ENCODE measurements at regions not wholly inside any gene's neighbourhood (a gene's known extent, or its start where the extent isn't known, plus 50 kb on each side); places are given as distances from the start of the nearest gene placed in this dataset.

- TF ChIP-seq NFYB (CRISPR knock-in tag; IDR thresholded peaks at IDR 0.05) (no peak), NAIF1 (CRISPR knock-in tag; IDR thresholded peaks at IDR 0.05; ENCODE audit: borderline replicate concordance) (no peak)
Measured at GRCh38 chr11:45468267-45468856, 182.2 kb upstream of the SYT13 start.
